ENCODE measurements at regions not wholly inside any gene's neighbourhood (a gene's known extent, or its start where the extent isn't known, plus 50 kb on each side); places are given as distances from the start of the nearest gene placed in this dataset.

- TF ChIP-seq CTCF (IDR thresholded peaks at IDR 0.05) (no peak), POLR2A (IDR thresholded peaks at IDR 0.05) (no peak)
Observed at GRCh38 chr14:71607056-71607455, 325.2 kb upstream of the RGS6 start.
